ENCODE measurements at regions not wholly inside any gene's neighbourhood (a gene's known extent, or its start where the extent isn't known, plus 50 kb on each side); places are given as distances from the start of the nearest gene placed in this dataset.

DNA sequence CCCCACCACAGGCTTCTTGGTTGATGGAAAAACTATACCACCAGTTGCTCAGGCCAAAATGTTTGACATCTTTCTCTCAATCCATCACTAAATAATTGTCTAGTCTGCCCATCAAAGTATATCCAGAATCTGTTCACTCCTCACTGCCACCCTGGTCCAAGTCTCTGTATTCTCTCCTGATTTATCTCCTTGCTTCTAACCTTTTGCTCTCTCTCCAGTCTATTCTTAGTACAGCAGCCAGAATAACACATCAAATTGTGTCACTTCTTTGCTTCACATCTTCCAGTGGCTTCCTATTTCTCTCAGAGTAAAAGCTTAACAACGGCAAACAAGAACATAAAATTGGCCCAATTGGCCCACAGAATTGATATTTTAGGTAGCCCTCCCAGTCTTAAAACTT, 272.8 kb downstream of the IPO8 start:
- TF ChIP-seq EZH2 (IDR thresholded peaks at IDR 0.05; ENCODE audit: insufficient read depth, poor library complexity, severe bottlenecking) (no peak), EZH2phosphoT487 (IDR thresholded peaks at IDR 0.05; ENCODE audit: insufficient read depth, low read depth) (no peak)
